H4 (cell line): ENCODE measurements at regions not wholly inside any gene's neighbourhood (a gene's known extent, or its start where the extent isn't known, plus 50 kb on each side); places are given as distances from the start of the nearest gene placed in this dataset.
"Not testable (repeated sequence)": the region's sequence is repeated elsewhere in the genome, so short reads cannot be mapped to it uniquely, and the experiment has no call there.

Experiments
- DNase-seq: peaks from one replicate; pipeline ENCODE4 v3.0.0-alpha.2; 2015; ENCODE audit warnings: low spot score

GRCh38 chr5:17976404-17976803 lies 342.1 kb downstream of the TAF11L14 start:
- DNase-seq = no peak

GRCh38 chr5:17978954-17979353 lies 344.7 kb downstream of the TAF11L14 start:
- no peak for DNase-seq

GRCh38 chr5:17982626-17983025 lies 348.4 kb downstream of the TAF11L14 start:
- not testable (repeated sequence) for DNase-seq

- no peak for DNase-seq
Observed at GRCh38 chr5:17989036-17989435, 354.8 kb downstream of the TAF11L14 start.

GRCh38 chr5:17989567-17990563 lies 355.6 kb downstream of the TAF11L14 start:
- DNase-seq = no peak

GRCh38 chr5:17991775-17992174 lies 357.5 kb downstream of the TAF11L14 start:
- no peak for DNase-seq

GRCh38 chr5:17992291-17992690 lies 358.0 kb downstream of the TAF11L14 start:
- DNase-seq = no peak

GRCh38 chr5:17995997-17996396 lies 361.7 kb downstream of the TAF11L14 start:
- peak; percentile 23 for DNase-seq

- no peak for DNase-seq
Observed at GRCh38 chr5:17999858-18000257, 365.6 kb downstream of the TAF11L14 start.

GRCh38 chr5:18000744-18001143 lies 366.5 kb downstream of the TAF11L14 start:
- DNase-seq = peak; percentile 82

GRCh38 chr5:18003312-18003711 lies 369.1 kb downstream of the TAF11L14 start:
- DNase-seq = no peak

- DNase-seq = no peak
Observed at GRCh38 chr5:18003784-18004183, 369.5 kb downstream of the TAF11L14 start.

- DNase-seq = not testable (repeated sequence)
Observed at GRCh38 chr5:18006235-18006634, 372.0 kb downstream of the TAF11L14 start.

- DNase-seq = no peak
Observed at GRCh38 chr5:18008940-18009339, 374.7 kb downstream of the TAF11L14 start.

GRCh38 chr5:18010053-18010452 lies 375.8 kb downstream of the TAF11L14 start:
- peak; percentile 35 for DNase-seq

- no peak for DNase-seq
Observed at GRCh38 chr5:18018472-18018871, 384.2 kb downstream of the TAF11L14 start.

GRCh38 chr5:18023275-18023674 lies 389.0 kb downstream of the TAF11L14 start:
- no peak for DNase-seq

- DNase-seq = no peak
Observed at GRCh38 chr5:18023986-18024385, 389.7 kb downstream of the TAF11L14 start.

GRCh38 chr5:18024542-18024941 lies 390.3 kb downstream of the TAF11L14 start:
- DNase-seq = no peak

- DNase-seq = no peak
Observed at GRCh38 chr5:18027241-18027867, 393.1 kb downstream of the TAF11L14 start.

GRCh38 chr5:18028036-18028435 lies 393.8 kb downstream of the TAF11L14 start:
- DNase-seq = no peak

GRCh38 chr5:18032744-18033143 lies 398.5 kb downstream of the TAF11L14 start:
- DNase-seq = no peak

GRCh38 chr5:18036531-18036930 lies 402.3 kb downstream of the TAF11L14 start:
- no peak for DNase-seq
